ENCODE measurements at regions not wholly inside any gene's neighbourhood (a gene's known extent, or its start where the extent isn't known, plus 50 kb on each side); places are given as distances from the start of the nearest gene placed in this dataset.

DNA sequence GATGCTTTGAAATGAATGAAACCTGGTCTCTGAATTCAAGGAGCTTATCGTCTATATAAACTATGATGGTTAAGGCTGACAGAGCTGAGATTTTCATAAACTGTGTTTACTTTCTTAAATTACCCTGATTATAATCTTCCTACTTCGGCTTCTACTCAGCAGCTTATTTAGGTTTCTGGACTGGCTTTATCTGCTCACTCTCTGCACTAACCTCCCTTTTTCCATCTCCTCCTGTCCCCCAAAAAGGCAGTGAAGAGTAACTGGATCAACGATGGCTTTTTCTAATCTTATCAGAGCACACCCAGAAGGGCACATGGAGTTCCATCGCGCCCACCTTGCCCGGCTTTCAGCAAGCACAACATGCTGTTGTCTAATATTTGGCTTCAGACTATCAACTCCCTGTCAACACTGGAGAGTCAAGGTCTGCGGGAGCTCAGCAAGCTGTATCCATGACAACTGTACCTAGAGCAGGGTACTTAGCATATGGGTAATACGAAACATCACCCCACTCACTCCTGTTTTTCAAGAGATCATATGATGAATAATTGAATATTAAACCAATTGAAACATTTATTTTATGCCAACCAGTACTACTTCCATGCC is 417.3 kb downstream of the GABRB3 start:
- no peak for DNase-seq
- Mint-ChIP-seq H3K4me3 (ENCODE audit: unreplicated experiment) (no peak overlapping the region), H3K36me3 (ENCODE audit: insufficient read depth, unreplicated experiment) (no peaks in the 10 kb centered on the region), H3K9me3 (ENCODE audit: unreplicated experiment) (no peaks in the 10 kb centered on the region), H3K27ac (ENCODE audit: unreplicated experiment) (no peak overlapping the region), H3K27me3 (ENCODE audit: insufficient read depth, unreplicated experiment) (no peaks in the 10 kb centered on the region), H3K4me1 (ENCODE audit: low read depth, unreplicated experiment) (no peaks in the 10 kb centered on the region)
- BruUV-seq (replicated peaks) = no TSS peak
- Histone ChIP-seq H3K36me3 (ENCODE audit: control insufficient read depth, insufficient read depth, low read length) (no peaks in the 10 kb centered on the region), H3K4me1 (no peaks in the 10 kb centered on the region), H3K9me3 (no peaks in the 10 kb centered on the region; the same call in 1 of the 2 replicates), H3K27me3 (replicated peaks; ENCODE audit: control insufficient read depth, insufficient read depth, low read length) (no peaks in the 10 kb centered on the region), H3K4me3 (ENCODE audit: low read depth, low read length) (no peak overlapping the region)
- no peak for TF ChIP-seq CTCF (IDR thresholded peaks at IDR 0.05; ENCODE audit: insufficient read depth in 1 of 2, low read depth in 1 of 2, low read length in 1 of 2, severe bottlenecking in 1 of 2, unreplicated experiment in 1 of 2)
- intact Hi-C loops (cut with micrococcal nuclease; ENCODE audit: unreplicated experiment) = no loop called here
- CTCF ChIA-PET = no interaction called here
- POLR2A ChIA-PET = no interaction called here

DNA sequence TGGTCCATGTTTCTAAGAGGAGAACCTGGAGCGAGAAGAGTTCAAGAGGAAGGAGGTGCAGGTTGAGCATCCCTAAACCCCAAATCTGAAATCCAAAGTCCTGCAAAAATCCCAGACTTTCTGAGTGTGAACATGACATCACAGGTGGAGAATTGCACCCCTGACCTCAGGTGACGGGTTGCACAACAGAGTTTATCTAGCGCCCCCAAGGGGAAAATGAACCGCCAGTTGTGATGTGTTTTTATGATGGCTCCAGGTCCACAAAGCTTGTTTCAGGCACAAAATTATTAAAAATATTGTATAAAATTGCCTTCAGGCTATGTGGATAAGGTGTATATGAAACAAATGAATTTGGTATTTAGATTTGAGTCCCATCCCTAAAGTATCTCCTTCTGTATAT is 420.0 kb downstream of the GABRB3 start:
- CTCF ChIA-PET = no interaction called here
- H3K4me1 Mint-ChIP-seq (ENCODE audit: low read depth, unreplicated experiment) = no peaks in the 10 kb centered on the region
- DNase-seq = no peak
- H3K27ac Mint-ChIP-seq (ENCODE audit: unreplicated experiment) = no peak overlapping the region
- Histone ChIP-seq H3K4me3 (ENCODE audit: low read depth, low read length) (no peak overlapping the region), H3K27me3 (replicated peaks; ENCODE audit: control insufficient read depth, insufficient read depth, low read length) (no peaks in the 10 kb centered on the region), H3K36me3 (ENCODE audit: control insufficient read depth, insufficient read depth, low read length) (no peaks in the 10 kb centered on the region), H3K4me1 (no peaks in the 10 kb centered on the region), H3K9me3 (peaks cover 3% of the 10 kb centered on the region; the same call in 1 of the 2 replicates)
- no peak overlapping the region for H3K4me3 Mint-ChIP-seq (ENCODE audit: unreplicated experiment)
- H3K27me3 Mint-ChIP-seq (ENCODE audit: insufficient read depth, unreplicated experiment) = no peaks in the 10 kb centered on the region
- no peaks in the 10 kb centered on the region for H3K9me3 Mint-ChIP-seq (ENCODE audit: unreplicated experiment)
- POLR2A ChIA-PET = no interaction called here
- TF ChIP-seq CTCF (IDR thresholded peaks at IDR 0.05; ENCODE audit: insufficient read depth in 1 of 2, low read depth in 1 of 2, low read length in 1 of 2, severe bottlenecking in 1 of 2, unreplicated experiment in 1 of 2) = no peak
- no TSS peak for BruUV-seq (replicated peaks)
- H3K36me3 Mint-ChIP-seq (ENCODE audit: insufficient read depth, unreplicated experiment) = no peaks in the 10 kb centered on the region
- intact Hi-C loops (cut with micrococcal nuclease; ENCODE audit: unreplicated experiment) = no loop called here

DNA sequence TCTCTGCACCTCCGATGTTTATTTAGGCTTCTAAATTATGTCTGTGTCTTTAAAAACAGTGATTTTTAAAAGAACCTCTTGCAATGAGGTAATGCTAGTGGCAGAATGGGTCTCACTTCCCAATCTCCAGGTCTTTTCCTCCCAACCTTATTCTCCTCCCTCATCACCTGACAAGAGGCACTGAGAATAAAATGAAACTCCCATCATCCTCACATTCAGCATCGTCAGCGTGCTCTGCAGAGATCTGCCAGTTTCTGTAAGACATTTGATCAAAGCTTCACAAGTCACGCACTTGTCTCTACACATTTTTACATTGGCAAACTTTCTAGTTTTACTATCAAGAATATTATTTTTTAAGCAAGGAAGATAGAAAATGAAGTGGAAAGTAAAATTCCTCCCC is 420.5 kb downstream of the GABRB3 start:
- no peaks in the 10 kb centered on the region for H3K4me1 Mint-ChIP-seq (ENCODE audit: low read depth, unreplicated experiment)
- no peaks in the 10 kb centered on the region for H3K27me3 ChIP-seq (replicated peaks; ENCODE audit: control insufficient read depth, insufficient read depth, low read length)
- H3K27me3 Mint-ChIP-seq (ENCODE audit: insufficient read depth, unreplicated experiment) = no peaks in the 10 kb centered on the region
- H3K9me3 ChIP-seq = peaks cover 3% of the 10 kb centered on the region; the same call in 1 of the 2 replicates
- no peak for TF ChIP-seq CTCF (IDR thresholded peaks at IDR 0.05; ENCODE audit: insufficient read depth in 1 of 2, low read depth in 1 of 2, low read length in 1 of 2, severe bottlenecking in 1 of 2, unreplicated experiment in 1 of 2)
- H3K4me1 ChIP-seq = no peaks in the 10 kb centered on the region
- H3K27ac Mint-ChIP-seq (ENCODE audit: unreplicated experiment) = no peak overlapping the region
- no peak for DNase-seq
- H3K36me3 Mint-ChIP-seq (ENCODE audit: insufficient read depth, unreplicated experiment) = no peaks in the 10 kb centered on the region
- ChIA-PET POLR2A (no interaction called here), CTCF (no interaction called here)
- intact Hi-C loops (cut with micrococcal nuclease; ENCODE audit: unreplicated experiment) = no loop called here
- no peaks in the 10 kb centered on the region for H3K9me3 Mint-ChIP-seq (ENCODE audit: unreplicated experiment)
- no peak overlapping the region for H3K4me3 Mint-ChIP-seq (ENCODE audit: unreplicated experiment)
- no TSS peak for BruUV-seq (replicated peaks)
- H3K36me3 ChIP-seq (ENCODE audit: control insufficient read depth, insufficient read depth, low read length) = no peaks in the 10 kb centered on the region
- H3K4me3 ChIP-seq (ENCODE audit: low read depth, low read length) = no peak overlapping the region

Data from Caco-2 (cell line).